WTC11 (cell line): ENCODE measurements at regions not wholly inside any gene's neighbourhood (a gene's known extent, or its start where the extent isn't known, plus 50 kb on each side); places are given as distances from the start of the nearest gene placed in this dataset.

Source experiments
- ATAC-seq: fragments of 200-7000 bp; cut with Tn5 transposase; 2 replicates; pipeline ENCODE4 v1.10.0; 2021; ENCODE audit warnings: mild to moderate bottlenecking, moderate library complexity
- CTCF ChIA-PET: fragments of 300-600 bp; sonication (Branson Sonifier 250); formaldehyde crosslinking; loops from one replicate; lab custom pipeline; 2021; ENCODE audit warnings: antibody characterized with exemption; lab: Charles Lee
- POLR2A ChIA-PET: fragments of 350-600 bp; sonication (Branson Sonifier 250); formaldehyde crosslinking; loops from one replicate; lab custom pipeline; 2021; ENCODE audit warnings: antibody characterized with exemption; lab: Charles Lee
- DNase-seq: peaks from one replicate; pipeline ENCODE4 v3.0.0; 2021; ENCODE audit warnings: low spot score
- H3K27ac Mint-ChIP-seq: 2 replicates; pipeline ENCODE4 v1.8.0; 2021; ENCODE audit warnings: mixed read lengths
- H3K27me3 Mint-ChIP-seq: 2 replicates; pipeline ENCODE4 v1.8.0; 2021; ENCODE audit warnings: low read depth, mild to moderate bottlenecking, moderate library complexity, mixed read lengths
- H3K36me3 Mint-ChIP-seq: 2 replicates; pipeline ENCODE4 v1.8.0; 2021; ENCODE audit warnings: mixed read lengths
- H3K4me1 Mint-ChIP-seq: 2 replicates; pipeline ENCODE4 v1.8.0; 2022; ENCODE audit warnings: mixed read lengths
- H3K4me3 Mint-ChIP-seq: 2 replicates; pipeline ENCODE4 v1.8.0; 2021; ENCODE audit warnings: mild to moderate bottlenecking, moderate library complexity, mixed read lengths
- H3K9me3 Mint-ChIP-seq: 2 replicates; pipeline ENCODE4 v1.8.0; 2021; ENCODE audit warnings: mixed read lengths
- GRHL2 ChIP-seq: fragments of 250-450 bp; sonication (Bioruptor Pico); IDR thresholded peaks from 2 replicates; pipeline ENCODE4 v1.8.0; 2022; ENCODE audit warnings: mild to moderate bottlenecking, moderate library complexity; ENCODE audit not compliant: insufficient replicate concordance, severe bottlenecking
- IRF2 ChIP-seq: sonication (generic); formaldehyde crosslinking; IDR thresholded peaks from 2 replicates; pipeline ENCODE4 v1.8.0; 2022; ENCODE audit warnings: low read depth, missing genetic modification reagents, borderline replicate concordance
- JUN ChIP-seq: sonication (generic); formaldehyde crosslinking; IDR thresholded peaks from 2 replicates; pipeline ENCODE4 v1.8.0; 2023; ENCODE audit warnings: mild to moderate bottlenecking, missing genetic modification reagents
- KAT7 ChIP-seq: sonication (generic); formaldehyde crosslinking; IDR thresholded peaks from 2 replicates; pipeline ENCODE4 v1.8.1; 2023; ENCODE audit warnings: missing genetic modification reagents, mild to moderate bottlenecking, borderline replicate concordance
- RELA ChIP-seq: sonication (generic); formaldehyde crosslinking; IDR thresholded peaks from 2 replicates; pipeline ENCODE4 v1.8.1; 2022; ENCODE audit warnings: missing genetic modification reagents, mild to moderate bottlenecking, borderline replicate concordance
- RORB ChIP-seq: fragments of 250-450 bp; sonication (Bioruptor Pico); IDR thresholded peaks from 2 replicates; pipeline ENCODE4 v1.9.0; 2021; ENCODE audit warnings: mild to moderate bottlenecking
- SMAD4 ChIP-seq: sonication (generic); formaldehyde crosslinking; IDR thresholded peaks from 2 replicates; pipeline ENCODE4 v1.8.0; 2022; ENCODE audit warnings: mild to moderate bottlenecking, missing genetic modification reagents
- TEAD1 ChIP-seq: sonication (generic); formaldehyde crosslinking; IDR thresholded peaks from 2 replicates; pipeline ENCODE4 v1.8.0; 2022; ENCODE audit warnings: mild to moderate bottlenecking, missing genetic modification reagents
- ZNF232 ChIP-seq: sonication (generic); formaldehyde crosslinking; IDR thresholded peaks from 2 replicates; pipeline ENCODE4 v1.8.0; 2022; ENCODE audit warnings: mild to moderate bottlenecking, missing genetic modification reagents
- ZNF263 ChIP-seq: sonication (generic); formaldehyde crosslinking; IDR thresholded peaks from 2 replicates; pipeline ENCODE4 v1.8.1; 2022; ENCODE audit warnings: low read depth, mild to moderate bottlenecking, moderate library complexity, missing genetic modification reagents
- ZNF317 ChIP-seq: sonication (generic); formaldehyde crosslinking; IDR thresholded peaks from 2 replicates; pipeline ENCODE4 v1.8.1; 2023; ENCODE audit warnings: low read depth, mild to moderate bottlenecking, moderate library complexity, missing genetic modification reagents, borderline replicate concordance
- ZNF396 ChIP-seq: fragments of 250-450 bp; sonication (Bioruptor Pico); IDR thresholded peaks from 2 replicates; pipeline ENCODE4 v1.8.0; 2021; ENCODE audit warnings: mild to moderate bottlenecking, moderate library complexity, borderline replicate concordance
- TF ChIP-seq, protein P1 (sequence below): sonication (generic); formaldehyde crosslinking; IDR thresholded peaks from 2 replicates; pipeline ENCODE4 v1.8.0; 2023; ENCODE audit warnings: missing genetic modification reagents, mild to moderate bottlenecking, borderline replicate concordance
- TF ChIP-seq, protein P2 (sequence below): sonication (generic); formaldehyde crosslinking; conservative IDR thresholded peaks from 2 replicates; pipeline ENCODE4 v1.8.1; 2022; ENCODE audit warnings: mild to moderate bottlenecking, missing genetic modification reagents
- TF ChIP-seq, protein P3 (sequence below): sonication (generic); formaldehyde crosslinking; IDR thresholded peaks from 2 replicates; pipeline ENCODE4 v1.8.1; 2023; ENCODE audit warnings: mild to moderate bottlenecking, missing genetic modification reagents, borderline replicate concordance
- TF ChIP-seq, protein P4 (sequence below): fragments of 250-450 bp; sonication (Bioruptor Pico); IDR thresholded peaks from 2 replicates; pipeline ENCODE4 v1.9.0; 2021; ENCODE audit warnings: mild to moderate bottlenecking
- TF ChIP-seq, protein P5 (sequence below): sonication (generic); formaldehyde crosslinking; IDR thresholded peaks from 2 replicates; pipeline ENCODE4 v1.8.0; 2022; ENCODE audit warnings: mild to moderate bottlenecking, missing genetic modification reagents
- TF ChIP-seq, protein P6 (sequence below): sonication (generic); formaldehyde crosslinking; IDR thresholded peaks from 2 replicates; pipeline ENCODE4 v1.8.0; 2022; ENCODE audit warnings: mild to moderate bottlenecking, missing genetic modification reagents

DNA sequence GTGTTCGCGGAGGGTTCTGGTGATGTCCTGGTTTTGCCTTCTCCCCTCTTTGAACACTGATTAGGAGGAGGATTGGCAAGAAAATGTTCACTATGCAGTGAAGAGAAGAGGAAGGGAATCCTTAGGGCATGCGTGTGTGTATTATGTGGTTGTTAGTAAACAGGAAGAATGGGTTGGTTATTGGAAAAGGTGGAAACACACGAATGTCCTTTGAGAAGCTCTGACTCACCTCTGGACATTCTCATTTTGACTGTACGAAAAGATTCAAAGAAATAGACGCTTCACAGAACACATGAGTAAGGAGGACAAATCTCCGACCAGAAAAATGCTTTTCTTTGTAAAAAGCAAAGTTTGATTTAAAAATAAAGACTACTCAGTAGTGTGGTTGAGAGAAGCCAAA is 188.8 kb upstream of the PRICKLE2 start (continued):
- TF ChIP-seq, protein P1, sequence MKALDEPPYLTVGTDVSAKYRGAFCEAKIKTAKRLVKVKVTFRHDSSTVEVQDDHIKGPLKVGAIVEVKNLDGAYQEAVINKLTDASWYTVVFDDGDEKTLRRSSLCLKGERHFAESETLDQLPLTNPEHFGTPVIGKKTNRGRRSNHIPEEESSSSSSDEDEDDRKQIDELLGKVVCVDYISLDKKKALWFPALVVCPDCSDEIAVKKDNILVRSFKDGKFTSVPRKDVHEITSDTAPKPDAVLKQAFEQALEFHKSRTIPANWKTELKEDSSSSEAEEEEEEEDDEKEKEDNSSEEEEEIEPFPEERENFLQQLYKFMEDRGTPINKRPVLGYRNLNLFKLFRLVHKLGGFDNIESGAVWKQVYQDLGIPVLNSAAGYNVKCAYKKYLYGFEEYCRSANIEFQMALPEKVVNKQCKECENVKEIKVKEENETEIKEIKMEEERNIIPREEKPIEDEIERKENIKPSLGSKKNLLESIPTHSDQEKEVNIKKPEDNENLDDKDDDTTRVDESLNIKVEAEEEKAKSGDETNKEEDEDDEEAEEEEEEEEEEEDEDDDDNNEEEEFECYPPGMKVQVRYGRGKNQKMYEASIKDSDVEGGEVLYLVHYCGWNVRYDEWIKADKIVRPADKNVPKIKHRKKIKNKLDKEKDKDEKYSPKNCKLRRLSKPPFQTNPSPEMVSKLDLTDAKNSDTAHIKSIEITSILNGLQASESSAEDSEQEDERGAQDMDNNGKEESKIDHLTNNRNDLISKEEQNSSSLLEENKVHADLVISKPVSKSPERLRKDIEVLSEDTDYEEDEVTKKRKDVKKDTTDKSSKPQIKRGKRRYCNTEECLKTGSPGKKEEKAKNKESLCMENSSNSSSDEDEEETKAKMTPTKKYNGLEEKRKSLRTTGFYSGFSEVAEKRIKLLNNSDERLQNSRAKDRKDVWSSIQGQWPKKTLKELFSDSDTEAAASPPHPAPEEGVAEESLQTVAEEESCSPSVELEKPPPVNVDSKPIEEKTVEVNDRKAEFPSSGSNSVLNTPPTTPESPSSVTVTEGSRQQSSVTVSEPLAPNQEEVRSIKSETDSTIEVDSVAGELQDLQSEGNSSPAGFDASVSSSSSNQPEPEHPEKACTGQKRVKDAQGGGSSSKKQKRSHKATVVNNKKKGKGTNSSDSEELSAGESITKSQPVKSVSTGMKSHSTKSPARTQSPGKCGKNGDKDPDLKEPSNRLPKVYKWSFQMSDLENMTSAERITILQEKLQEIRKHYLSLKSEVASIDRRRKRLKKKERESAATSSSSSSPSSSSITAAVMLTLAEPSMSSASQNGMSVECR, result no peak

DNA sequence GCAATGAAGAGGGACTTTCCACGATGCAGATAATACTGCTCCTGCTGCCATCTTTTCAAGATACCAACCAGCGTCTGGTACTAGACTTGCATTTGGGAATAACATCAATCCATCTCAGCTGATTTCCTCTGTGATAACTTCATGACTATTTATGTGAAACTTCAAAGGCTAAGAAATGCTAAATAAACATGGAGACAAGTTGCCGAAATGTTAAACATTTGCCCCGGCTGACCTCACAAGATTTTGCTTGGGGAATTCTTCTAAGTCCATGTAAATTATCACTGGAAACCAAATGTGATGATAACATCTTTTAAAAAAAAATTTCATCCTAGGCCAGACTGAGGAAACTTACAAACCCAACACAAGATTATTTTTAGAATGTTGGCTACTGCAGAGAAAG is 185.8 kb upstream of the PRICKLE2 start:
- no peaks in the 10 kb centered on the region; the same call in 1 of the 2 replicates for H3K27me3 Mint-ChIP-seq
- no peaks in the 10 kb centered on the region for H3K36me3 Mint-ChIP-seq
- DNase-seq (no peak), ATAC-seq (no peak)
- H3K27ac Mint-ChIP-seq, result no peak overlapping the region
- TF ChIP-seq RELA (CRISPR knock-in tag) (no peak), IRF2 (no peak), ZNF317 (CRISPR knock-in tag) (no peak), KAT7 (no peak), SMAD4 (CRISPR knock-in tag) (no peak), ZNF263 (CRISPR knock-in tag) (no peak), TEAD1 (CRISPR knock-in tag) (no peak), ZNF396 (CRISPR knock-in tag) (no peak), ZNF232 (CRISPR knock-in tag) (no peak), JUN (CRISPR knock-in tag) (no peak), RORB (CRISPR knock-in tag) (no peak), GRHL2 (CRISPR knock-in tag) (no peak)
- TF ChIP-seq, protein P2, sequence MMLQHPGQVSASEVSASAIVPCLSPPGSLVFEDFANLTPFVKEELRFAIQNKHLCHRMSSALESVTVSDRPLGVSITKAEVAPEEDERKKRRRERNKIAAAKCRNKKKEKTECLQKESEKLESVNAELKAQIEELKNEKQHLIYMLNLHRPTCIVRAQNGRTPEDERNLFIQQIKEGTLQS (CRISPR knock-in tag), result no peak
- TF ChIP-seq, protein P3, sequence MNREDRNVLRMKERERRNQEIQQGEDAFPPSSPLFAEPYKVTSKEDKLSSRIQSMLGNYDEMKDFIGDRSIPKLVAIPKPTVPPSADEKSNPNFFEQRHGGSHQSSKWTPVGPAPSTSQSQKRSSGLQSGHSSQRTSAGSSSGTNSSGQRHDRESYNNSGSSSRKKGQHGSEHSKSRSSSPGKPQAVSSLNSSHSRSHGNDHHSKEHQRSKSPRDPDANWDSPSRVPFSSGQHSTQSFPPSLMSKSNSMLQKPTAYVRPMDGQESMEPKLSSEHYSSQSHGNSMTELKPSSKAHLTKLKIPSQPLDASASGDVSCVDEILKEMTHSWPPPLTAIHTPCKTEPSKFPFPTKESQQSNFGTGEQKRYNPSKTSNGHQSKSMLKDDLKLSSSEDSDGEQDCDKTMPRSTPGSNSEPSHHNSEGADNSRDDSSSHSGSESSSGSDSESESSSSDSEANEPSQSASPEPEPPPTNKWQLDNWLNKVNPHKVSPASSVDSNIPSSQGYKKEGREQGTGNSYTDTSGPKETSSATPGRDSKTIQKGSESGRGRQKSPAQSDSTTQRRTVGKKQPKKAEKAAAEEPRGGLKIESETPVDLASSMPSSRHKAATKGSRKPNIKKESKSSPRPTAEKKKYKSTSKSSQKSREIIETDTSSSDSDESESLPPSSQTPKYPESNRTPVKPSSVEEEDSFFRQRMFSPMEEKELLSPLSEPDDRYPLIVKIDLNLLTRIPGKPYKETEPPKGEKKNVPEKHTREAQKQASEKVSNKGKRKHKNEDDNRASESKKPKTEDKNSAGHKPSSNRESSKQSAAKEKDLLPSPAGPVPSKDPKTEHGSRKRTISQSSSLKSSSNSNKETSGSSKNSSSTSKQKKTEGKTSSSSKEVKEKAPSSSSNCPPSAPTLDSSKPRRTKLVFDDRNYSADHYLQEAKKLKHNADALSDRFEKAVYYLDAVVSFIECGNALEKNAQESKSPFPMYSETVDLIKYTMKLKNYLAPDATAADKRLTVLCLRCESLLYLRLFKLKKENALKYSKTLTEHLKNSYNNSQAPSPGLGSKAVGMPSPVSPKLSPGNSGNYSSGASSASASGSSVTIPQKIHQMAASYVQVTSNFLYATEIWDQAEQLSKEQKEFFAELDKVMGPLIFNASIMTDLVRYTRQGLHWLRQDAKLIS (CRISPR knock-in tag), result no peak
- TF ChIP-seq, protein P4, sequence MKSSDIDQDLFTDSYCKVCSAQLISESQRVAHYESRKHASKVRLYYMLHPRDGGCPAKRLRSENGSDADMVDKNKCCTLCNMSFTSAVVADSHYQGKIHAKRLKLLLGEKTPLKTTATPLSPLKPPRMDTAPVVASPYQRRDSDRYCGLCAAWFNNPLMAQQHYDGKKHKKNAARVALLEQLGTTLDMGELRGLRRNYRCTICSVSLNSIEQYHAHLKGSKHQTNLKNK (CRISPR knock-in tag), result no peak
- TF ChIP-seq, protein P5, sequence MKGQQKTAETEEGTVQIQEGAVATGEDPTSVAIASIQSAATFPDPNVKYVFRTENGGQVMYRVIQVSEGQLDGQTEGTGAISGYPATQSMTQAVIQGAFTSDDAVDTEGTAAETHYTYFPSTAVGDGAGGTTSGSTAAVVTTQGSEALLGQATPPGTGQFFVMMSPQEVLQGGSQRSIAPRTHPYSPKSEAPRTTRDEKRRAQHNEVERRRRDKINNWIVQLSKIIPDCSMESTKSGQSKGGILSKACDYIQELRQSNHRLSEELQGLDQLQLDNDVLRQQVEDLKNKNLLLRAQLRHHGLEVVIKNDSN (CRISPR knock-in tag), result no peak
- TF ChIP-seq, protein P6, sequence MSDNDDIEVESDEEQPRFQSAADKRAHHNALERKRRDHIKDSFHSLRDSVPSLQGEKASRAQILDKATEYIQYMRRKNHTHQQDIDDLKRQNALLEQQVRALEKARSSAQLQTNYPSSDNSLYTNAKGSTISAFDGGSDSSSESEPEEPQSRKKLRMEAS, result no peak
- TF ChIP-seq, protein P1, result no peak
- H3K4me3 Mint-ChIP-seq, result no peak overlapping the region
- H3K9me3 Mint-ChIP-seq, result no peaks in the 10 kb centered on the region
- no peaks in the 10 kb centered on the region for H3K4me1 Mint-ChIP-seq
- POLR2A ChIA-PET, result no interaction called here
- CTCF ChIA-PET, result no interaction called here
